ENCODE measurements at regions not wholly inside any gene's neighbourhood (a gene's known extent, or its start where the extent isn't known, plus 50 kb on each side); places are given as distances from the start of the nearest gene placed in this dataset.

DNA sequence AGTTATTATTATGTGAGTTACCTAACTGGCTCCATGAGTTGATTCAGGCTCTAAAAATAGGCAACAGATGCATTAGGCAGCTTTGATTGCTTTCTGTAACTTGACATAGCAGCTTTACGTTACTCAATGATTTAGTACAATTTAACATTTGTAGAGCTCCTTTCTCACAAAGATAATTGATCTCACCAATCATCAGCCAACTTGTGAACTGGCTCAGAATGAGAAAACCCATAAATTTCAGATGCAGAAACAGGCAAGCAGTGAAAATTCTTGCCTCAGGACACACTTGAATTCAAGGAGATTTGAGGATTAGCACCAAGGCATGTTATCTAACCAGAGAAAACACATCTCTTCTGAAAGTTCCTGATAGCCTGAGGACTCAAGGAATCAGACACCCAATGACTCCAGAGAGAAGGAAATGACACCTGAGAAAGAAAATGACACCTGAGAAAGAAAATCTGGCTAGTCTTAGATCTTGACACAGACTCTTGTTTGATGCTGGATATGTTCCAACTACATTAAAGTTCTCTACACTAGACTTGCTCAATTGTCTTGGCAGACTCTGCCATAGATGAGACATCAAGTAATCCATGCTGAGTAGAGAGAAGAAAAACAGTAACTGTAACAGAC lies 315.1 kb upstream of the CBLB start:
- TF ChIP-seq, protein P1, sequence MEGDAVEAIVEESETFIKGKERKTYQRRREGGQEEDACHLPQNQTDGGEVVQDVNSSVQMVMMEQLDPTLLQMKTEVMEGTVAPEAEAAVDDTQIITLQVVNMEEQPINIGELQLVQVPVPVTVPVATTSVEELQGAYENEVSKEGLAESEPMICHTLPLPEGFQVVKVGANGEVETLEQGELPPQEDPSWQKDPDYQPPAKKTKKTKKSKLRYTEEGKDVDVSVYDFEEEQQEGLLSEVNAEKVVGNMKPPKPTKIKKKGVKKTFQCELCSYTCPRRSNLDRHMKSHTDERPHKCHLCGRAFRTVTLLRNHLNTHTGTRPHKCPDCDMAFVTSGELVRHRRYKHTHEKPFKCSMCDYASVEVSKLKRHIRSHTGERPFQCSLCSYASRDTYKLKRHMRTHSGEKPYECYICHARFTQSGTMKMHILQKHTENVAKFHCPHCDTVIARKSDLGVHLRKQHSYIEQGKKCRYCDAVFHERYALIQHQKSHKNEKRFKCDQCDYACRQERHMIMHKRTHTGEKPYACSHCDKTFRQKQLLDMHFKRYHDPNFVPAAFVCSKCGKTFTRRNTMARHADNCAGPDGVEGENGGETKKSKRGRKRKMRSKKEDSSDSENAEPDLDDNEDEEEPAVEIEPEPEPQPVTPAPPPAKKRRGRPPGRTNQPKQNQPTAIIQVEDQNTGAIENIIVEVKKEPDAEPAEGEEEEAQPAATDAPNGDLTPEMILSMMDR (IDR thresholded peaks at IDR 0.05; ENCODE audit: low read depth, low read length): no peak
- H3K4me3 ChIP-seq (ENCODE audit: low read depth, low read length): no peak overlapping the region
- peak; percentile 84 for DNase-seq (ENCODE audit: low read depth, low spot score)
- in situ Hi-C loops (cut with HindIII; ENCODE audit: low sequenced_read_pairs): no loop called here

DNA sequence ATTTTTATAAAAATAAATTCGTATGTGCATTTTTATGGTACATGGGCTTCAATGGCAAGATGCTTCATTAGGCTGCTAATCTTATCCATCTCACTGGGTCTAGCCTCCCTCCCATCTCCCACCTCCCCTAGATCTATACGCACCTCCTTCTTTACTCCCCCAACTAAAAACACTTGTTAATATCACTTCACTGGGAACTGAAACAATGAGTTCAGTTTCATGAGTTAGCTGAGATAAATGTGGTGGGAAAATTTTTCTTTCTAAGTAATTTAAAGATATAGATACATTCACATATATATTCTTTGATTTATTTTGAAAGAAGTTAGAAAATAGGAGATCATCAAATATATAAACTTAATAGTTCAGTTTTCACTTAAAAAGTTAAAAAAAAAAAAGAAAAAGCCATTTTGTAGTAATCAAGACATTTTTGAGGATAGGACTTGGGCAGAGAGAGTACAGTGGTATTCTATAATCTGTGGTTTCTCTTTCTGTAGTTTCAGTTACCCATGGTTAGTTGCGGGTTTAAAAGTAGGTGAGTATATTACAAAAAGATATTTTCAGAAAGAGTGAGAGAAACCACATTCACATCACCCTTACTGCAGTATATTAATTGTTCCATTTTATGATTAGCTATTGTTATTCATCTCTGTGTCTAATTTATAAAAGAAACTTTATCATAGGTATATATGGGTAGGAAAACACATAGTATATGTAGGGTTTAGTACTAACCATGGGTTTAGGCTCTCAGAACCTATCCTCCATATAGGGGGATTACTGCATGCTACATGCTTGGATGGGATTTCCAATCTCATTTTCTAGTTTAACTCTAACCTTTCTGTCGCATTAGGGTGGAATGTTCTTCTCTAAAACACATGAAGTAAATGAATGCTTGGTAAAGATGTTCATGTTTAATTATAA lies 316.0 kb upstream of the CBLB start:
- H3K4me3 ChIP-seq (ENCODE audit: low read depth, low read length): no peak overlapping the region
- TF ChIP-seq, protein P1 (IDR thresholded peaks at IDR 0.05; ENCODE audit: low read depth, low read length): no peak
- no peak for DNase-seq (ENCODE audit: low read depth, low spot score)
- in situ Hi-C loops (cut with HindIII; ENCODE audit: low sequenced_read_pairs): no loop called here

GRCh38 chr3:106185949-106186348 lies 317.1 kb upstream of the CBLB start:
- TF ChIP-seq, protein P1 (IDR thresholded peaks at IDR 0.05; ENCODE audit: low read depth, low read length): no peak
- no peak for DNase-seq (ENCODE audit: low read depth, low spot score)
- in situ Hi-C loops (cut with HindIII; ENCODE audit: low sequenced_read_pairs): no loop called here

DNA sequence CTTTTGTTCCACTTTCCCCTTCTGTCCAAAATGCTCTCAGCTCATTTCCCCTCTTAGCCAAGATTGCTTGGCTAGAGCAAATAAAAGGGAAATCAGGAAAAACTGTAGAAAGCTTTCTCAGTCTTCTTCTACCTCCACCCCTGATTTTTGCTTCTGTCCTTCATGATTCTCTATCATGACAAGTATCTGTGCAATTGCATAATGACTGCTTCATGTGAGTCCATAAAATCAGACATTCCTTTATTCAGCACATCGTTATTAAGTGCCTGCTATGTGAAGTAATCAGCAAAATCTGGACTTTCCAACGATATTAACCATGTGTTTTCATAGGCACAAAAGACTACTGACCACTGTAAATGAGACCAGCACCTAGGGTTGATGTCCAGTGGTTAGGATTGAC lies 321.5 kb upstream of the CBLB start:
- TF ChIP-seq, protein P1 (IDR thresholded peaks at IDR 0.05; ENCODE audit: low read depth, low read length): no peak
- no peak for DNase-seq (ENCODE audit: low read depth, low spot score)
- in situ Hi-C loops (cut with HindIII; ENCODE audit: low sequenced_read_pairs): no loop called here
- H3K4me3 ChIP-seq (ENCODE audit: low read depth, low read length): no peak overlapping the region

More at GRCh38 chr3:106185949-106186348, 317.1 kb upstream of the CBLB start:
- H3K4me3 ChIP-seq (ENCODE audit: low read depth, low read length): no peak overlapping the region

DNA sequence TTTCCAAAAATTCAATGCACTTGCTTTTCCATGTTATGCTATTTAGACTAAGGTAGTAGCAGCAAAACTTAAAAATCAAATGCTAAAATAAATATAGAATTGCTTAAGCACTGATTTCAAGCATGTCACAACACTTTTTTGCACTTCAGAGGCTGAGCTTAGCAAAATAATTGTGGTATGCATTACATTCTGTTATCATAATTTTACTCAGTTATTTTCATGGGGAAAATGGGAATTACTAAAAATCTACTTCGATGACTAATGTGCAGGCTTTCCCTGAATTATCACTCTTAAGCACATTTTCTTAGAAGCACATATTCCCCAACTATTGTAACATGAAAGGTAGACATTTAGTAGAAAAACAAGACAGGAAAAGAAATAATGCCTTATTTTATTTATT lies 322.4 kb upstream of the CBLB start:
- TF ChIP-seq, protein P1 (IDR thresholded peaks at IDR 0.05; ENCODE audit: low read depth, low read length): no peak
- H3K4me3 ChIP-seq (ENCODE audit: low read depth, low read length): no peak overlapping the region
- DNase-seq (ENCODE audit: low read depth, low spot score): no peak
- in situ Hi-C loops (cut with HindIII; ENCODE audit: low sequenced_read_pairs): no loop called here

- in situ Hi-C loops (cut with HindIII; ENCODE audit: low sequenced_read_pairs): no loop called here
- TF ChIP-seq, protein P1 (IDR thresholded peaks at IDR 0.05; ENCODE audit: low read depth, low read length): no peak
- no peak for DNase-seq (ENCODE audit: low read depth, low spot score)
These were observed 323.1 kb upstream of the CBLB start for GRCh38 chr3:106191913-106192312.

More at GRCh38 chr3:106191913-106192312, 323.1 kb upstream of the CBLB start:
- no peak overlapping the region for H3K4me3 ChIP-seq (ENCODE audit: low read depth, low read length)
